Thoracic aorta (tissue), 2 donors: ENCODE measurements at regions not wholly inside any gene's neighbourhood (a gene's known extent, or its start where the extent isn't known, plus 50 kb on each side); places are given as distances from the start of the nearest gene placed in this dataset.

ENCODE experiments used
- ATAC-seq: fragments of 150-250 bp; one replicate; pipeline ENCODE4 v1.8.0; 2017; ENCODE audit warnings: low read depth; ENCODE audit not compliant: insufficient number of reproducible peaks, low FRiP score
- DNase-seq: peaks from one replicate; pipeline ENCODE4 v3.0.0-alpha.2; 2020; ENCODE audit warnings: low spot score
- H3K27ac ChIP-seq, 2 donors: fragments of 200-600 bp; sonication (generic); 1 replicate in 1 of 2; 2 replicates in 1 of 2; pipeline ENCODE4 v1.5.1; 2016; ENCODE audit warnings: mild to moderate bottlenecking in 2 of 2, moderate library complexity in 2 of 2
- H3K27me3 ChIP-seq: fragments of 200-600 bp; sonication (generic); replicated peaks from 2 replicates; pipeline ENCODE4 v1.6.0; 2016; ENCODE audit warnings: mild to moderate bottlenecking; ENCODE audit not compliant: insufficient read depth
- H3K36me3 ChIP-seq: fragments of 200-600 bp; sonication (generic); one replicate; pipeline ENCODE4 v1.5.1; 2016
- H3K4me1 ChIP-seq, 2 donors: fragments of 200-600 bp; sonication (generic); 1 replicate in 1 of 2; 2 replicates in 1 of 2; pipeline versions ENCODE4 v1.5.1 to v1.6.0; 2016; ENCODE audit warnings: low read depth in 2 of 2, mild to moderate bottlenecking in 1 of 2; ENCODE audit not compliant: control insufficient read depth in 1 of 2
- H3K4me3 ChIP-seq: fragments of 200-600 bp; sonication (generic); 2 replicates; pipeline ENCODE4 v1.5.1; 2016; ENCODE audit warnings: mild to moderate bottlenecking
- H3K9me3 ChIP-seq: fragments of 200-600 bp; sonication (generic); 2 replicates; pipeline ENCODE4 v1.5.1; 2016
- CTCF ChIP-seq: fragments of 200-600 bp; sonication (generic); IDR thresholded peaks from one replicate; pipeline ENCODE4 v1.5.1; 2019; ENCODE audit warnings: antibody characterized with exemption

GRCh38 chr4:119709418-119709817 lies 80.8 kb upstream of the PDE5A start:
- no peaks in the 10 kb centered on the region for H3K27me3 ChIP-seq
- H3K27ac ChIP-seq = no peak overlapping the region
- no peak for ATAC-seq
- no peaks in the 10 kb centered on the region for H3K9me3 ChIP-seq
- H3K4me3 ChIP-seq = no peak overlapping the region
- H3K4me1 ChIP-seq = peaks cover 0 to 6% of the 10 kb centered on the region in 2 donors
- no peak for DNase-seq
- H3K36me3 ChIP-seq = no peaks in the 10 kb centered on the region
- no peak for TF ChIP-seq CTCF

- no peak for ATAC-seq
- Histone ChIP-seq H3K4me3 (no peak overlapping the region), H3K9me3 (no peaks in the 10 kb centered on the region), H3K27me3 (no peaks in the 10 kb centered on the region), H3K27ac (no peak overlapping the region), H3K4me1 (peaks cover 0 to 6% of the 10 kb centered on the region in 2 donors), H3K36me3 (no peaks in the 10 kb centered on the region)
- TF ChIP-seq CTCF = no peak
- no peak for DNase-seq
Observed at GRCh38 chr4:119707336-119707735, 78.7 kb upstream of the PDE5A start.

- DNase-seq = no peak
- Histone ChIP-seq H3K27me3 (no peaks in the 10 kb centered on the region), H3K4me1 (peaks cover 0 to 9% of the 10 kb centered on the region in 2 donors), H3K27ac (no peak overlapping the region), H3K4me3 (no peak overlapping the region), H3K36me3 (no peaks in the 10 kb centered on the region), H3K9me3 (no peaks in the 10 kb centered on the region)
- no peak for ATAC-seq
- TF ChIP-seq CTCF = no peak
Observed at GRCh38 chr4:119706804-119707203, 78.2 kb upstream of the PDE5A start.

- Histone ChIP-seq H3K27me3 (no peaks in the 10 kb centered on the region), H3K27ac (no peak overlapping the region), H3K4me3 (no peak overlapping the region), H3K36me3 (no peaks in the 10 kb centered on the region), H3K9me3 (no peaks in the 10 kb centered on the region), H3K4me1 (peaks cover 0 to 13% of the 10 kb centered on the region in 2 donors)
- DNase-seq (no peak), ATAC-seq (no peak)
- no peak for TF ChIP-seq CTCF
Observed at GRCh38 chr4:119697887-119698393, 69.3 kb upstream of the PDE5A start.

- DNase-seq (no peak), ATAC-seq (no peak)
- Histone ChIP-seq H3K4me3 (no peak overlapping the region), H3K9me3 (no peaks in the 10 kb centered on the region), H3K27me3 (no peaks in the 10 kb centered on the region), H3K36me3 (no peaks in the 10 kb centered on the region), H3K4me1 (peaks cover 7 to 22% of the 10 kb centered on the region in 2 donors), H3K27ac (no peak overlapping the region)
- TF ChIP-seq CTCF = no peak
Observed at GRCh38 chr4:119696963-119697362, 68.4 kb upstream of the PDE5A start.
